ENCODE measurements at regions not wholly inside any gene's neighbourhood (a gene's known extent, or its start where the extent isn't known, plus 50 kb on each side); places are given as distances from the start of the nearest gene placed in this dataset.

DNA sequence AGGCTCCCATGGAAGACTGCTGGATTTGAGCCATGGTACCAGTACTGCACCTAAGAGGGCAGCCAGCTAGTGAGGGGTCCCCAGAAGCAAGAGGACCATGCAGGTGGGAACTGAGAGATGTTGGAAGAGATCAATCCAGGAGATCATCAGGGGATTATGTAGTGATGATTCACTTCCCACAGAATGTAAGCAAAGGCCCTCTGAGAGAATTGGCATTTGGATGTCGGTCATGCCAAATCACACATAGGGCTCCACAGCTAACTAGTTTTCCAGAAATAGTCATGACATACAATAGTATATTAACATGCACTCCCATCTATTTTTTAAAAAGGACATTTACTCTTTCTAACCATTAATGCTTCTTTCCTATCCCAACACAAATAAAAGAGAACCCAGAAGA is 112.5 kb downstream of the RASGEF1B start:
- Histone ChIP-seq H3K4me2 (ENCODE audit: low read length) (no peak overlapping the region), H4K20me1 (ENCODE audit: control insufficient read depth, insufficient read depth, low read depth, low read length) (no peaks in the 10 kb centered on the region), H3K27me3 (ENCODE audit: control insufficient read depth, low read length) (no peaks in the 10 kb centered on the region), H3F3A (ENCODE audit: control insufficient read depth, insufficient read depth) (no peaks in the 10 kb centered on the region), H3K27ac (ENCODE audit: low read depth, low read length) (no peak overlapping the region), H3K4me3 (ENCODE audit: low read length) (no peak overlapping the region), H3K4me1 (ENCODE audit: control insufficient read depth, low read length) (no peaks in the 10 kb centered on the region), H3K36me3 (ENCODE audit: control insufficient read depth, low read length) (no peaks in the 10 kb centered on the region), H3K79me2 (ENCODE audit: control insufficient read depth, low read length) (no peaks in the 10 kb centered on the region), H3K9me2 (replicated peaks; ENCODE audit: control insufficient read depth, low read length) (no peaks in the 10 kb centered on the region), H3K9me3 (ENCODE audit: control insufficient read depth, insufficient read depth, low read length) (no peaks in the 10 kb centered on the region)
- TF ChIP-seq, protein P1, sequence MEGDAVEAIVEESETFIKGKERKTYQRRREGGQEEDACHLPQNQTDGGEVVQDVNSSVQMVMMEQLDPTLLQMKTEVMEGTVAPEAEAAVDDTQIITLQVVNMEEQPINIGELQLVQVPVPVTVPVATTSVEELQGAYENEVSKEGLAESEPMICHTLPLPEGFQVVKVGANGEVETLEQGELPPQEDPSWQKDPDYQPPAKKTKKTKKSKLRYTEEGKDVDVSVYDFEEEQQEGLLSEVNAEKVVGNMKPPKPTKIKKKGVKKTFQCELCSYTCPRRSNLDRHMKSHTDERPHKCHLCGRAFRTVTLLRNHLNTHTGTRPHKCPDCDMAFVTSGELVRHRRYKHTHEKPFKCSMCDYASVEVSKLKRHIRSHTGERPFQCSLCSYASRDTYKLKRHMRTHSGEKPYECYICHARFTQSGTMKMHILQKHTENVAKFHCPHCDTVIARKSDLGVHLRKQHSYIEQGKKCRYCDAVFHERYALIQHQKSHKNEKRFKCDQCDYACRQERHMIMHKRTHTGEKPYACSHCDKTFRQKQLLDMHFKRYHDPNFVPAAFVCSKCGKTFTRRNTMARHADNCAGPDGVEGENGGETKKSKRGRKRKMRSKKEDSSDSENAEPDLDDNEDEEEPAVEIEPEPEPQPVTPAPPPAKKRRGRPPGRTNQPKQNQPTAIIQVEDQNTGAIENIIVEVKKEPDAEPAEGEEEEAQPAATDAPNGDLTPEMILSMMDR (IDR thresholded peaks at IDR 0.05; ENCODE audit: low read depth, low read length, poor library complexity, severe bottlenecking), result no peak
- no peak for TF ChIP-seq EZH2phosphoT487 (IDR thresholded peaks at IDR 0.05; ENCODE audit: borderline replicate concordance, low read length)

DNA sequence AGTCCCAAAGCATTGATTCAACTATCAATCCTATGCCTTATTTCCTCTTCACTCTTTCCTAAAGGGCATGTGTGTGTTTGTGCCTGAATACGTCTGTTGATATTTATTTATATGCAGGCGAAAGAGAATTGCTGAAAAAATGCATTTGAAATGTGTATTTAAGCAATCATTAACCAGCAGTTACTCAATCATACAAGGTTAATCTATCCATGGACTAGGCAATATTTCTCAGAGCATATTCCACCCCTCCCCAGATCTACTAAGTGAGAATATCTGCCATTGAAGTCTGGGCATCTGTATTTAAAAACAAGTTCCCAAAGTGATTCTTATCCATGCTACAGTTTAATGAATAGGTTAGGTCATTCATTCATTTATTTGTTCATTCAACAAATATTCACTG is 113.6 kb downstream of the RASGEF1B start:
- H3K4me3 ChIP-seq (ENCODE audit: low read length), result no peak overlapping the region
- H3K36me3 ChIP-seq (ENCODE audit: control insufficient read depth, low read length), result no peaks in the 10 kb centered on the region
- no peaks in the 10 kb centered on the region for H4K20me1 ChIP-seq (ENCODE audit: control insufficient read depth, insufficient read depth, low read depth, low read length)
- H3K79me2 ChIP-seq (ENCODE audit: control insufficient read depth, low read length), result no peaks in the 10 kb centered on the region
- no peak for TF ChIP-seq EZH2phosphoT487 (IDR thresholded peaks at IDR 0.05; ENCODE audit: borderline replicate concordance, low read length)
- TF ChIP-seq, protein P1 (IDR thresholded peaks at IDR 0.05; ENCODE audit: low read depth, low read length, poor library complexity, severe bottlenecking), result no peak
- H3K9me2 ChIP-seq (replicated peaks; ENCODE audit: control insufficient read depth, low read length), result no peaks in the 10 kb centered on the region
- no peaks in the 10 kb centered on the region for H3F3A ChIP-seq (ENCODE audit: control insufficient read depth, insufficient read depth)
- no peaks in the 10 kb centered on the region for H3K4me1 ChIP-seq (ENCODE audit: control insufficient read depth, low read length)
- H3K27ac ChIP-seq (ENCODE audit: low read depth, low read length), result no peak overlapping the region
- H3K4me2 ChIP-seq (ENCODE audit: low read length), result no peak overlapping the region
- H3K27me3 ChIP-seq (ENCODE audit: control insufficient read depth, low read length), result no peaks in the 10 kb centered on the region
- no peaks in the 10 kb centered on the region for H3K9me3 ChIP-seq (ENCODE audit: control insufficient read depth, insufficient read depth, low read length)

GRCh38 chr4:81356621-81357020 is 115.1 kb downstream of the RASGEF1B start:
- TF ChIP-seq EZH2phosphoT487 (IDR thresholded peaks at IDR 0.05; ENCODE audit: borderline replicate concordance, low read length), result no peak
- TF ChIP-seq, protein P1 (IDR thresholded peaks at IDR 0.05; ENCODE audit: low read depth, low read length, poor library complexity, severe bottlenecking), result no peak
- no peaks in the 10 kb centered on the region for H3K27me3 ChIP-seq (ENCODE audit: control insufficient read depth, low read length)
- H3K27ac ChIP-seq (ENCODE audit: low read depth, low read length), result no peak overlapping the region
- no peaks in the 10 kb centered on the region for H3K9me3 ChIP-seq (ENCODE audit: control insufficient read depth, insufficient read depth, low read length)
- H4K20me1 ChIP-seq (ENCODE audit: control insufficient read depth, insufficient read depth, low read depth, low read length), result no peaks in the 10 kb centered on the region
- no peaks in the 10 kb centered on the region for H3K9me2 ChIP-seq (replicated peaks; ENCODE audit: control insufficient read depth, low read length)
- H3K79me2 ChIP-seq (ENCODE audit: control insufficient read depth, low read length), result no peaks in the 10 kb centered on the region
- H3F3A ChIP-seq (ENCODE audit: control insufficient read depth, insufficient read depth), result no peaks in the 10 kb centered on the region
- no peak overlapping the region for H3K4me2 ChIP-seq (ENCODE audit: low read length)
- H3K4me1 ChIP-seq (ENCODE audit: control insufficient read depth, low read length), result no peaks in the 10 kb centered on the region
- H3K4me3 ChIP-seq (ENCODE audit: low read length), result no peak overlapping the region
- H3K36me3 ChIP-seq (ENCODE audit: control insufficient read depth, low read length), result no peaks in the 10 kb centered on the region

DNA sequence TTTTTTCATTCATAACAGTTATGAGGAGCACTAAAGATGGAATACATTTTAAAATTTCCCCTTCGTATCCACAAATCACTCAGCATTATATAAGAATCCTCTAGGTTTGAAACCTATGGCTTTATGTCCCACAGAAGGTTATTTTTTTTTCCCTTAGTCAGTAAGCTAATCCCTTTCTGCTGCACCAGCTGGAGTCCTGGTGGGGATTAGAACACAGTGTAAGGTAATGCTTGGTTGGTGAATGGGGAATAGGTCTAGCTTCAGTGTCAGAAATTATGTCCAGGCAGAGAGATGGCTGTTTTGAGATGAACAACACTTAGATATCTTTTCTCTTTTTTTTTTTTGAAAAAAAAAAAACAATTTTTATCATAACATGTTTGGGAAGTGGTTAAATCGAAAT is 116.6 kb downstream of the RASGEF1B start:
- H4K20me1 ChIP-seq (ENCODE audit: control insufficient read depth, insufficient read depth, low read depth, low read length), result no peaks in the 10 kb centered on the region
- TF ChIP-seq, protein P1 (IDR thresholded peaks at IDR 0.05; ENCODE audit: low read depth, low read length, poor library complexity, severe bottlenecking), result no peak
- no peak for TF ChIP-seq EZH2phosphoT487 (IDR thresholded peaks at IDR 0.05; ENCODE audit: borderline replicate concordance, low read length)
- H3K9me2 ChIP-seq (replicated peaks; ENCODE audit: control insufficient read depth, low read length), result no peaks in the 10 kb centered on the region
- H3K27ac ChIP-seq (ENCODE audit: low read depth, low read length), result no peak overlapping the region
- H3K36me3 ChIP-seq (ENCODE audit: control insufficient read depth, low read length), result no peaks in the 10 kb centered on the region
- no peaks in the 10 kb centered on the region for H3K9me3 ChIP-seq (ENCODE audit: control insufficient read depth, insufficient read depth, low read length)
- H3K4me3 ChIP-seq (ENCODE audit: low read length), result no peak overlapping the region
- H3K4me1 ChIP-seq (ENCODE audit: control insufficient read depth, low read length), result no peaks in the 10 kb centered on the region
- H3K27me3 ChIP-seq (ENCODE audit: control insufficient read depth, low read length), result no peaks in the 10 kb centered on the region
- no peaks in the 10 kb centered on the region for H3F3A ChIP-seq (ENCODE audit: control insufficient read depth, insufficient read depth)
- no peaks in the 10 kb centered on the region for H3K79me2 ChIP-seq (ENCODE audit: control insufficient read depth, low read length)
- H3K4me2 ChIP-seq (ENCODE audit: low read length), result no peak overlapping the region

All from DOHH2 (cell line).